Transverse colon (tissue), 4 donors: ENCODE measurements at regions not wholly inside any gene's neighbourhood (a gene's known extent, or its start where the extent isn't known, plus 50 kb on each side); places are given as distances from the start of the nearest gene placed in this dataset.

Experiments
- CTCF ChIP-seq, 5 experiments: fragments of 200-600 bp in 3 of 5; fragments of 450-650 bp in 2 of 5; sonication (generic) in 3 of 5; IDR thresholded peaks; 1 replicate in 2 of 5; 2 replicates in 3 of 5; pipeline ENCODE4 v1.5.1; 2016 to 2017; ENCODE audit warnings: antibody characterized with exemption in 5 of 5, inconsistent platforms in 3 of 5, mild to moderate bottlenecking in 2 of 5, moderate library complexity in 1 of 5
- EP300 ChIP-seq: sonication (generic); formaldehyde crosslinking; IDR thresholded peaks from one replicate; pipeline ENCODE4 v1.6.1; 2017; ENCODE audit warnings: antibody characterized with exemption, low read depth
- POLR2A ChIP-seq: fragments of 450-650 bp; IDR thresholded peaks from one replicate; pipeline ENCODE4 v1.6.1; 2016; ENCODE audit warnings: antibody characterized with exemption, mild to moderate bottlenecking, moderate library complexity
- POLR2AphosphoS5 ChIP-seq, 3 donors: sonication (generic); formaldehyde crosslinking; IDR thresholded peaks; one replicate each; pipeline ENCODE4 v1.6.1; 2016; ENCODE audit warnings: antibody characterized with exemption in 3 of 3

GRCh38 chr5:3925022-3925421 lies 329.4 kb downstream of the IRX1 start:
- TF ChIP-seq CTCF (IDR thresholded peaks at IDR 0.05): no peak
- TF ChIP-seq POLR2A: no peak
- no peak for TF ChIP-seq POLR2AphosphoS5 (IDR thresholded peaks at IDR 0.05)
- TF ChIP-seq EP300: no peak
